VCaP (cell line): ENCODE measurements at regions not wholly inside any gene's neighbourhood (a gene's known extent, or its start where the extent isn't known, plus 50 kb on each side); places are given as distances from the start of the nearest gene placed in this dataset.

Experiments used
- H3K27ac ChIP-seq: fragments of 450-650 bp; 2 replicates; pipeline ENCODE4 v1.5.1; 2017
- CTCF ChIP-seq: fragments of 450-650 bp; conservative IDR thresholded peaks from 2 replicates; pipeline ENCODE4 v1.5.1; 2017; ENCODE audit warnings: mild to moderate bottlenecking, moderate library complexity

GRCh38 chr11:92919048-92919447 is 50.4 kb upstream of the MTNR1B start:
- TF ChIP-seq CTCF, result no peak
- H3K27ac ChIP-seq, result no peak overlapping the region
